Fibroblast of lung (primary cell): ENCODE measurements at regions not wholly inside any gene's neighbourhood (a gene's known extent, or its start where the extent isn't known, plus 50 kb on each side); places are given as distances from the start of the nearest gene placed in this dataset.

Experiments
- DNase-seq, 2 donors: peaks; one replicate each; pipeline versions ENCODE4 v3.0.0 to v3.0.0-alpha.2; 2010; ENCODE audit warnings: low read depth in 2 of 2
- H2AFZ ChIP-seq: 2 replicates; pipeline ENCODE4 v1.5.1; 2012; ENCODE audit warnings: low read length, control low read depth, inconsistent platforms
- H3K27ac ChIP-seq: 2 replicates; pipeline ENCODE4 v1.5.1; 2011; ENCODE audit warnings: low read length, control low read depth; ENCODE audit not compliant: insufficient read depth
- H3K27me3 ChIP-seq: 2 replicates; pipeline ENCODE4 v1.5.1; 2011; ENCODE audit warnings: mild to moderate bottlenecking, low read length; ENCODE audit not compliant: control insufficient read depth, insufficient read depth
- H3K36me3 ChIP-seq: 2 replicates; pipeline ENCODE4 v1.5.1; 2011; ENCODE audit warnings: low read length; ENCODE audit not compliant: control insufficient read depth, insufficient read depth
- H3K4me1 ChIP-seq: 2 replicates; pipeline ENCODE4 v1.5.1; 2011; ENCODE audit warnings: low read length; ENCODE audit not compliant: control insufficient read depth, insufficient read depth; ENCODE audit errors: extremely low read depth
- H3K4me2 ChIP-seq: 2 replicates; pipeline ENCODE4 v1.5.1; 2011; ENCODE audit warnings: low read length, control low read depth; ENCODE audit not compliant: insufficient read depth; ENCODE audit errors: extremely low read depth
- H3K4me3 ChIP-seq, 4 experiments: fragments of 200-600 bp in 1 of 4; sonication (generic) in 1 of 4; replicated peaks in 1 of 4; 2 replicates each; pipeline ENCODE4 v1.5.1; 2011 to 2016; ENCODE audit warnings: low read length in 4 of 4, low read depth in 3 of 4, mild to moderate bottlenecking in 3 of 4, control low read depth in 2 of 4, inconsistent platforms in 1 of 4, mixed read lengths in 1 of 4; ENCODE audit not compliant: insufficient read depth in 1 of 4; ENCODE audit errors: control extremely low read depth in 1 of 4
- H3K79me2 ChIP-seq: 2 replicates; pipeline ENCODE4 v1.5.1; 2012; ENCODE audit warnings: mild to moderate bottlenecking, low read length, inconsistent platforms; ENCODE audit not compliant: control insufficient read depth, insufficient read depth
- H3K9ac ChIP-seq: 2 replicates; pipeline ENCODE4 v1.5.1; 2011; ENCODE audit warnings: mild to moderate bottlenecking, low read length, control low read depth; ENCODE audit not compliant: insufficient read depth
- H3K9me3 ChIP-seq: 2 replicates; pipeline ENCODE4 v1.5.1; 2012; ENCODE audit warnings: low read depth, low read length; ENCODE audit not compliant: control insufficient read depth, insufficient read depth
- H4K20me1 ChIP-seq: 2 replicates; pipeline ENCODE4 v1.5.1; 2011; ENCODE audit warnings: low read length; ENCODE audit not compliant: control insufficient read depth, insufficient read depth; ENCODE audit errors: extremely low read depth
- EZH2 ChIP-seq: IDR thresholded peaks from 2 replicates; pipeline ENCODE4 v1.5.1; 2012; ENCODE audit warnings: low read length, control low read depth, mild to moderate bottlenecking; ENCODE audit errors: missing control alignments
- TF ChIP-seq, protein P1 (sequence below), 2 donors: IDR thresholded peaks in 1 of 2; conservative IDR thresholded peaks in 1 of 2; 1 replicate in 1 of 2; 2 replicates in 1 of 2; pipeline ENCODE4 v1.5.1; 2011 to 2012; ENCODE audit warnings: low read length in 2 of 2, control low read depth in 1 of 2, inconsistent platforms in 1 of 2, low read depth in 1 of 2, mild to moderate bottlenecking in 1 of 2

DNA sequence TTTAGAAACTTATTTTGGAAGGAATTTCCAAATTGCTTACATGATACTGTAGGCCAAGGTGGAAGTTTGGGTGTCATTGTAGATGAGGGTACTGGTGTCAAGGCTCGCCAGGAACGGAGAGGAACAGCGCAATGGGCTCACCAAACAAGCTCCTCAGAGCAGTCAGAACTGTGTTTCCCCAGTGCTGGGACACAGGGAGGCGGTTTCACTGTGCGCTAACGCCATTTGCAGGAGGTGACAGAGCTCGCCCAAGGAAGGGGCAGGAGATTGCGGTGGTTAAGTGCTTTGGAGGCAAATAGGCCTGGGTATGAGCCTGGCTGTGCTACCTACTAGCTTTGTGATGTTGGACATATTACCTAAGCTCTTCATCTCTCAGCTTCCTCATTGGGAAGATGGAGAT lies 57.3 kb downstream of the HHEX start:
- H3K4me3 ChIP-seq: no peak overlapping the region
- H4K20me1 ChIP-seq: no peaks in the 10 kb centered on the region
- no peak overlapping the region for H3K9ac ChIP-seq
- TF ChIP-seq, protein P1, sequence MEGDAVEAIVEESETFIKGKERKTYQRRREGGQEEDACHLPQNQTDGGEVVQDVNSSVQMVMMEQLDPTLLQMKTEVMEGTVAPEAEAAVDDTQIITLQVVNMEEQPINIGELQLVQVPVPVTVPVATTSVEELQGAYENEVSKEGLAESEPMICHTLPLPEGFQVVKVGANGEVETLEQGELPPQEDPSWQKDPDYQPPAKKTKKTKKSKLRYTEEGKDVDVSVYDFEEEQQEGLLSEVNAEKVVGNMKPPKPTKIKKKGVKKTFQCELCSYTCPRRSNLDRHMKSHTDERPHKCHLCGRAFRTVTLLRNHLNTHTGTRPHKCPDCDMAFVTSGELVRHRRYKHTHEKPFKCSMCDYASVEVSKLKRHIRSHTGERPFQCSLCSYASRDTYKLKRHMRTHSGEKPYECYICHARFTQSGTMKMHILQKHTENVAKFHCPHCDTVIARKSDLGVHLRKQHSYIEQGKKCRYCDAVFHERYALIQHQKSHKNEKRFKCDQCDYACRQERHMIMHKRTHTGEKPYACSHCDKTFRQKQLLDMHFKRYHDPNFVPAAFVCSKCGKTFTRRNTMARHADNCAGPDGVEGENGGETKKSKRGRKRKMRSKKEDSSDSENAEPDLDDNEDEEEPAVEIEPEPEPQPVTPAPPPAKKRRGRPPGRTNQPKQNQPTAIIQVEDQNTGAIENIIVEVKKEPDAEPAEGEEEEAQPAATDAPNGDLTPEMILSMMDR (conservative IDR thresholded peaks at IDR 0.05 in 1 of 2, IDR thresholded peaks at IDR 0.05 in 1 of 2; ENCODE audit: low read depth in 1 of 2, low read length in 2 of 2): no peak
- no peak for TF ChIP-seq EZH2
- no peaks in the 10 kb centered on the region for H3K4me1 ChIP-seq
- no peaks in the 10 kb centered on the region for H3K9me3 ChIP-seq
- no peak overlapping the region for H2AFZ ChIP-seq
- no peak for DNase-seq
- H3K4me2 ChIP-seq: no peak overlapping the region
- H3K79me2 ChIP-seq: no peaks in the 10 kb centered on the region
- no peak overlapping the region for H3K27ac ChIP-seq
- no peaks in the 10 kb centered on the region for H3K36me3 ChIP-seq
- no peaks in the 10 kb centered on the region for H3K27me3 ChIP-seq

DNA sequence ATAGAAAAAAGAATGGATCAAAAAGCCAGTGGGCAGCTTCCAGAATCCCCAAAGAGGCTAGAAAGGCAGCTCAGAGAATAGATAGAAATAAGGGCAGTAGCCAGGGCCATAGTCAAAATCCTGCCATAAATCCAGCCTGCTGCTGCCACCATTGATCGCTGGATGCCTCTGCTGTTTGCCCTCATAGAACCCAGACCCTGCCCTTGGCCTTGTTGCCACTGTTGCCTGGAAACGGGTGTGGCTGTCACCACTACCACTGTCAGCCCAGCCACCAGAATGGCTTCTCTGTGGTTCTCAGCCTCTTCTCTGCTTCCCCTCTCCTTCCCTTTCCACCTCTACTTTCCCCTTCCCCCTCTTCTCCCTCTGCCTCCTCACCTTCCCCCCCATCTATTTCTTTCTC lies 57.8 kb downstream of the HHEX start:
- Histone ChIP-seq H2AFZ (no peak overlapping the region), H4K20me1 (no peaks in the 10 kb centered on the region), H3K9ac (no peak overlapping the region), H3K27ac (no peak overlapping the region), H3K9me3 (no peaks in the 10 kb centered on the region), H3K79me2 (no peaks in the 10 kb centered on the region), H3K4me3 (no peak overlapping the region), H3K27me3 (no peaks in the 10 kb centered on the region), H3K36me3 (no peaks in the 10 kb centered on the region), H3K4me1 (no peaks in the 10 kb centered on the region), H3K4me2 (no peak overlapping the region)
- no peak for DNase-seq
- TF ChIP-seq, protein P1 (conservative IDR thresholded peaks at IDR 0.05 in 1 of 2, IDR thresholded peaks at IDR 0.05 in 1 of 2; ENCODE audit: low read depth in 1 of 2, low read length in 2 of 2): no peak
- TF ChIP-seq EZH2: no peak

DNA sequence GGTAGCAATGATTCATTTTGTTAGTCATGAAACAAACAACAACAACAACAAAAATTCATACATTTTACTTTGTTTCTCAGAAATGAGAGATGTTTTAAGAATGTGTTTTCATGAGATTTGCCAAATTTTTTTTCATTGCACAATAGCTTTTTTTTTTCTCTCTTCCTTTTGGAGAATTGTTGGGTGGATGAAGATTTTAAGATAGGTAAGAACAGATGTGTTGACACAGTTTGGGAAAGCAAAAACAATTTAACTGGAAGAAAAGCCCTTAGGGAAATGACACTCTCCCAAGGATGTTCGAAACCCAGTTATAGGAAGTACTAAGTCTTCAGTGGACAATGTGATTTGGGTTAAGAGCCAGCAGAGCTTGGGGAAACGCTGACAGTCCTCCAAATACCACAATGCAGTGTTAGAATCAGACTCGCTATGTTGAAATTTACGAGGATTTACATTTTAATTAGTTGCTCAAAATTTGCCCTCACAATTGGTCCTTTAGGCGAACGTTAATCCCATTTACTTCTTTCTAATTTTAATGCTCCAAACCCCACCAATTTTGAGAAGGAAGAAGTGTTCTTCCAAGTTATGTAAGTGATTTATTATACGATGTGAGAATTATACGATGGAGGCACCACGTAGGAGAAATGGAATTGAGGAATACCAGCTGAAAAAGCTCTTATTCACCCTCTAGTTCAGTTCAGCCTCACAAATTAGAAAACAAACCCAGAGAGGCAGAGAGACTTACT lies 61.2 kb downstream of the HHEX start:
- no peaks in the 10 kb centered on the region for H3K36me3 ChIP-seq
- H2AFZ ChIP-seq: no peak overlapping the region
- H3K9me3 ChIP-seq: no peaks in the 10 kb centered on the region
- H3K27ac ChIP-seq: no peak overlapping the region
- H3K79me2 ChIP-seq: no peaks in the 10 kb centered on the region
- peak in 1 of 2 donors; percentile 47 for DNase-seq
- H3K4me1 ChIP-seq: no peaks in the 10 kb centered on the region
- no peak overlapping the region for H3K4me2 ChIP-seq
- H3K27me3 ChIP-seq: no peaks in the 10 kb centered on the region
- no peak for TF ChIP-seq EZH2
- TF ChIP-seq, protein P1 (conservative IDR thresholded peaks at IDR 0.05 in 1 of 2, IDR thresholded peaks at IDR 0.05 in 1 of 2; ENCODE audit: low read depth in 1 of 2, low read length in 2 of 2): no peak
- no peak overlapping the region for H3K4me3 ChIP-seq
- H3K9ac ChIP-seq: no peak overlapping the region
- H4K20me1 ChIP-seq: no peaks in the 10 kb centered on the region
